GM23338 (cell line): ENCODE measurements at regions not wholly inside any gene's neighbourhood (a gene's known extent, or its start where the extent isn't known, plus 50 kb on each side); places are given as distances from the start of the nearest gene placed in this dataset.
"Not testable (repeated sequence)": the region's sequence is repeated elsewhere in the genome, so short reads cannot be mapped to it uniquely, and the experiment has no call there.

Experiments
- ATAC-seq: fragments of 200-7000 bp; cut with Tn5 transposase; 3 replicates; pipeline ENCODE4 v1.9.1; 2020
- DNase-seq: peaks from one replicate; pipeline ENCODE4 v3.0.0-alpha.2; 2015; ENCODE audit warnings: low spot score
- H2AFZ ChIP-seq: fragments of 200-600 bp; sonication (generic); 2 replicates; pipeline ENCODE4 v1.8.0; 2016; ENCODE audit warnings: antibody characterized with exemption, mild to moderate bottlenecking, moderate library complexity
- H3F3A ChIP-seq: fragments of 200-600 bp; sonication (generic); replicated peaks from 2 replicates; pipeline ENCODE4 v1.8.0; 2017; ENCODE audit warnings: antibody characterized with exemption, mixed run types, low read depth
- H3K27ac ChIP-seq: fragments of 200-600 bp; sonication (generic); 2 replicates; pipeline ENCODE4 v1.6.1; 2016; ENCODE audit warnings: low read depth
- H3K27me3 ChIP-seq: fragments of 200-600 bp; sonication (generic); 2 replicates; pipeline ENCODE4 v1.8.0; 2016; ENCODE audit warnings: mild to moderate bottlenecking, mixed run types, moderate library complexity; ENCODE audit not compliant: insufficient read depth
- H3K36me3 ChIP-seq: fragments of 200-600 bp; sonication (generic); 2 replicates; pipeline ENCODE4 v1.8.0; 2016; ENCODE audit warnings: mild to moderate bottlenecking; ENCODE audit not compliant: insufficient read depth
- H3K4me1 ChIP-seq: fragments of 200-600 bp; sonication (generic); 2 replicates; pipeline ENCODE4 v1.8.0; 2016; ENCODE audit warnings: mild to moderate bottlenecking, moderate library complexity; ENCODE audit not compliant: insufficient read depth
- H3K4me2 ChIP-seq: fragments of 200-600 bp; sonication (generic); 2 replicates; pipeline ENCODE4 v1.7.1; 2017; ENCODE audit warnings: mixed run types
- H3K4me3 ChIP-seq: fragments of 200-600 bp; sonication (generic); 2 replicates; pipeline ENCODE4 v1.6.1; 2016; ENCODE audit warnings: mixed run types
- H3K79me2 ChIP-seq: fragments of 200-600 bp; sonication (generic); replicated peaks from 2 replicates; pipeline ENCODE4 v1.8.0; 2017; ENCODE audit warnings: mild to moderate bottlenecking; ENCODE audit not compliant: insufficient read depth
- H3K9me2 ChIP-seq: fragments of 200-600 bp; sonication (generic); 2 replicates; pipeline ENCODE4 v1.8.0; 2017; ENCODE audit not compliant: insufficient read depth
- H4K20me1 ChIP-seq: fragments of 200-600 bp; sonication (generic); replicated peaks from 2 replicates; pipeline ENCODE4 v1.8.0; 2017; ENCODE audit warnings: mild to moderate bottlenecking; ENCODE audit not compliant: insufficient read depth
- H3K27ac Mint-ChIP-seq: 2 replicates; pipeline ENCODE4 v1.8.0; 2020; ENCODE audit warnings: inconsistent platforms, mild to moderate bottlenecking, moderate library complexity, mixed read lengths
- H3K27me3 Mint-ChIP-seq: 3 replicates; pipeline ENCODE4 v1.8.0; 2022; ENCODE audit warnings: low read depth, mild to moderate bottlenecking, moderate library complexity, mixed read lengths, inconsistent platforms; ENCODE audit not compliant: insufficient read depth, poor library complexity
- H3K36me3 Mint-ChIP-seq: 3 replicates; pipeline ENCODE4 v1.8.0; 2021; ENCODE audit warnings: low read depth, mild to moderate bottlenecking, inconsistent platforms, moderate library complexity, mixed read lengths
- H3K4me1 Mint-ChIP-seq: 3 replicates; pipeline ENCODE4 v1.8.0; 2020; ENCODE audit warnings: mild to moderate bottlenecking, inconsistent platforms, mixed read lengths
- H3K4me3 Mint-ChIP-seq: 3 replicates; pipeline ENCODE4 v1.8.0; 2021; ENCODE audit warnings: moderate library complexity, mild to moderate bottlenecking, inconsistent platforms, mixed read lengths
- H3K9me3 Mint-ChIP-seq: 3 replicates; pipeline ENCODE4 v1.8.0; 2020; ENCODE audit warnings: moderate library complexity, mild to moderate bottlenecking, inconsistent platforms, mixed read lengths
- EZH2 ChIP-seq: fragments of 200-600 bp; sonication (generic); IDR thresholded peaks from one replicate; pipeline ENCODE4 v1.8.0; 2017; ENCODE audit warnings: antibody characterized with exemption, mild to moderate bottlenecking, low read depth; ENCODE audit not compliant: unreplicated experiment
- EZH2phosphoT487 ChIP-seq: fragments of 200-600 bp; sonication (generic); IDR thresholded peaks from one replicate; pipeline ENCODE4 v1.8.1; 2018; ENCODE audit warnings: antibody characterized with exemption; ENCODE audit not compliant: unreplicated experiment
- ZNF331 ChIP-seq: fragments of 250-450 bp; sonication (Bioruptor Pico); IDR thresholded peaks from 2 replicates; pipeline ENCODE4 v1.5.0; 2020; ENCODE audit warnings: low read depth, mild to moderate bottlenecking, moderate library complexity
- TF ChIP-seq, protein P1 (sequence below): fragments of 250-450 bp; sonication (Bioruptor Pico); IDR thresholded peaks from 2 replicates; pipeline ENCODE4 v1.5.0; 2020; ENCODE audit warnings: mild to moderate bottlenecking, moderate library complexity

DNA sequence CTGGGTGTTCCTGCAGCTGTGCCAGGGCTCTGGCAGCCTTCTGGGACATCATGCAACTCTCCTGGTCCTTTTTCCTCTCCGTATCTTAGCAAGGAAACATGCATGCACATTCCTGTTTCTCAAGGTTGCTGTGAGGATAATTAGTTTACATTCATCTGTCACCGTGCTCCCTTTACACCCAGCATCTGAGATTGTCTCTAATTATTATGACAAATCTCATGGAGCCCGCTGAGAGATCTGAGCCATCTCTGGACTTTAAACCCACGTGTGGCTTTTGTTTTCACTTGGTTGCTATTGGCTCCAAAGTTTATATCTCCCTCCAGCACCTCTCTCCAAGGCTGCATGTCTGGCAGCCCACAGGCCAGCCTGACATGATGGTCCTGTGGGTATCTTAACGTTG lies 167.6 kb downstream of the UNC5CL start (continued):
- TF ChIP-seq, protein P1, sequence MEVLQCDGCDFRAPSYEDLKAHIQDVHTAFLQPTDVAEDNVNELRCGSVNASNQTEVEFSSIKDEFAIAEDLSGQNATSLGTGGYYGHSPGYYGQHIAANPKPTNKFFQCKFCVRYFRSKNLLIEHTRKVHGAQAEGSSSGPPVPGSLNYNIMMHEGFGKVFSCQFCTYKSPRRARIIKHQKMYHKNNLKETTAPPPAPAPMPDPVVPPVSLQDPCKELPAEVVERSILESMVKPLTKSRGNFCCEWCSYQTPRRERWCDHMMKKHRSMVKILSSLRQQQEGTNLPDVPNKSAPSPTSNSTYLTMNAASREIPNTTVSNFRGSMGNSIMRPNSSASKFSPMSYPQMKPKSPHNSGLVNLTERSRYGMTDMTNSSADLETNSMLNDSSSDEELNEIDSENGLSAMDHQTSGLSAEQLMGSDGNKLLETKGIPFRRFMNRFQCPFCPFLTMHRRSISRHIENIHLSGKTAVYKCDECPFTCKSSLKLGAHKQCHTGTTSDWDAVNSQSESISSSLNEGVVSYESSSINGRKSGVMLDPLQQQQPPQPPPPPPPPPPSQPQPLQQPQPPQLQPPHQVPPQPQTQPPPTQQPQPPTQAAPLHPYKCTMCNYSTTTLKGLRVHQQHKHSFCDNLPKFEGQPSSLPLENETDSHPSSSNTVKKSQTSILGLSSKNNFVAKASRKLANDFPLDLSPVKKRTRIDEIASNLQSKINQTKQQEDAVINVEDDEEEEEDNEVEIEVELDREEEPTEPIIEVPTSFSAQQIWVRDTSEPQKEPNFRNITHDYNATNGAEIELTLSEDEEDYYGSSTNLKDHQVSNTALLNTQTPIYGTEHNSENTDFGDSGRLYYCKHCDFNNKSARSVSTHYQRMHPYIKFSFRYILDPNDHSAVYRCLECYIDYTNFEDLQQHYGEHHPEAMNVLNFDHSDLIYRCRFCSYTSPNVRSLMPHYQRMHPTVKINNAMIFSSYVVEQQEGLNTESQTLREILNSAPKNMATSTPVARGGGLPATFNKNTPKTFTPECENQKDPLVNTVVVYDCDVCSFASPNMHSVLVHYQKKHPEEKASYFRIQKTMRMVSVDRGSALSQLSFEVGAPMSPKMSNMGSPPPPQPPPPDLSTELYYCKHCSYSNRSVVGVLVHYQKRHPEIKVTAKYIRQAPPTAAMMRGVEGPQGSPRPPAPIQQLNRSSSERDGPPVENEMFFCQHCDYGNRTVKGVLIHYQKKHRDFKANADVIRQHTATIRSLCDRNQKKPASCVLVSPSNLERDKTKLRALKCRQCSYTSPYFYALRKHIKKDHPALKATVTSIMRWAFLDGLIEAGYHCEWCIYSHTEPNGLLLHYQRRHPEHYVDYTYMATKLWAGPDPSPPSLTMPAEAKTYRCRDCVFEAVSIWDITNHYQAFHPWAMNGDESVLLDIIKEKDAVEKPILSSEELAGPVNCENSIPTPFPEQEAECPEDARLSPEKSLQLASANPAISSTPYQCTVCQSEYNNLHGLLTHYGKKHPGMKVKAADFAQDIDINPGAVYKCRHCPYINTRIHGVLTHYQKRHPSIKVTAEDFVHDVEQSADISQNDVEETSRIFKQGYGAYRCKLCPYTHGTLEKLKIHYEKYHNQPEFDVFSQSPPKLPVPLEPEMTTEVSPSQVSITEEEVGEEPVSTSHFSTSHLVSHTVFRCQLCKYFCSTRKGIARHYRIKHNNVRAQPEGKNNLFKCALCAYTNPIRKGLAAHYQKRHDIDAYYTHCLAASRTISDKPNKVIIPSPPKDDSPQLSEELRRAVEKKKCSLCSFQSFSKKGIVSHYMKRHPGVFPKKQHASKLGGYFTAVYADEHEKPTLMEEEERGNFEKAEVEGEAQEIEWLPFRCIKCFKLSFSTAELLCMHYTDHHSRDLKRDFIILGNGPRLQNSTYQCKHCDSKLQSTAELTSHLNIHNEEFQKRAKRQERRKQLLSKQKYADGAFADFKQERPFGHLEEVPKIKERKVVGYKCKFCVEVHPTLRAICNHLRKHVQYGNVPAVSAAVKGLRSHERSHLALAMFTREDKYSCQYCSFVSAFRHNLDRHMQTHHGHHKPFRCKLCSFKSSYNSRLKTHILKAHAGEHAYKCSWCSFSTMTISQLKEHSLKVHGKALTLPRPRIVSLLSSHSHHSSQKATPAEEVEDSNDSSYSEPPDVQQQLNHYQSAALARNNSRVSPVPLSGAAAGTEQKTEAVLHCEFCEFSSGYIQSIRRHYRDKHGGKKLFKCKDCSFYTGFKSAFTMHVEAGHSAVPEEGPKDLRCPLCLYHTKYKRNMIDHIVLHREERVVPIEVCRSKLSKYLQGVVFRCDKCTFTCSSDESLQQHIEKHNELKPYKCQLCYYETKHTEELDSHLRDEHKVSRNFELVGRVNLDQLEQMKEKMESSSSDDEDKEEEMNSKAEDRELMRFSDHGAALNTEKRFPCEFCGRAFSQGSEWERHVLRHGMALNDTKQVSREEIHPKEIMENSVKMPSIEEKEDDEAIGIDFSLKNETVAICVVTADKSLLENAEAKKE (CRISPR knock-in tag): no peak
- TF ChIP-seq EZH2phosphoT487: no peak
- TF ChIP-seq EZH2: no peak
- no peak for TF ChIP-seq ZNF331 (CRISPR knock-in tag)

DNA sequence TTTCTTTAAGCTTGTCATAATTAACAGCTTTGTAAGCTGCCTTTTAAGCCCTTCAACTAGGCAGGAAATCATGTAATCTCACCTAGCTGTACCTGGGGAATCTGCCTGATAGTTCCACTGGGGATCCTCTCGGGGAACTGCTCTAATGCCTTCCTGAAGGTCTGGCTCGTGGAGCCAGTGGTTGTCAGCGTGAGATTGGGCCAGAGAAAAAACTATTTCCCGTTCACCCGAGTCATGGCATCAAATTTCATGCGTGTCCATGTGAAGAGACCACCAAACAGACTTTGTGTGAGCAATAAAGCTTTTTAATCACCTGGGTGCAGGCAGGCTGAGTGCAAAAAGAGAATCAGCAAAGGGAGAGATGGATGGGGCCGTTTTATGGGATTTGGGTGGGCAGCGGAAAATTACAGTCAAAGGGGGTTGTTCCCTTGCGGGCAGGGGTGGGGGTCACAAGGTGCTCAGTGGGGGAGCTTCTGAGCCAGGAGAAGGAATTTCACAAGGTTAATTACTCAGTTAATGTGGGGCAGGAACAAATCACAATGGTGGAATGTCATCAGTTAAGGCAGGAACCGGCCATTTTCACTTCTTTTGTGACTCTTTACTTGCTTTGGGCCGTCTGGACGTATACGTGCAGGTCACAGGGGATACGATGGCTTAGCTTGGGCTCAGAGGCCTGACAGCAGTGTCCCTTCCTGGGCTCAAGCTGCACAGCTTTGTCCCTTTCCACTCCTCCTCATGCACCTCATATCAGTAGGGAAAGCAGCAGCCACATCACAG lies 170.7 kb downstream of the UNC5CL start:
- Mint-ChIP-seq H3K4me1 (peaks cover 12% of the 10 kb centered on the region), H3K27ac (peak overlapping the region; percentile 70)
- ATAC-seq, H3K36me3 ChIP-seq, H4K20me1 ChIP-seq, H3K4me3 Mint-ChIP-seq, H3K9me2 ChIP-seq, H3F3A ChIP-seq, H3K4me3 ChIP-seq, H3K4me2 ChIP-seq, H3K27me3 ChIP-seq, H3K36me3 Mint-ChIP-seq, H3K27me3 Mint-ChIP-seq, DNase-seq, H3K79me2 ChIP-seq, H3K9me3 Mint-ChIP-seq, H3K27ac ChIP-seq: not testable (repeated sequence)
- peak overlapping the region; percentile 84 for H2AFZ ChIP-seq
- H3K4me1 ChIP-seq: peaks cover 11% of the 10 kb centered on the region

DNA sequence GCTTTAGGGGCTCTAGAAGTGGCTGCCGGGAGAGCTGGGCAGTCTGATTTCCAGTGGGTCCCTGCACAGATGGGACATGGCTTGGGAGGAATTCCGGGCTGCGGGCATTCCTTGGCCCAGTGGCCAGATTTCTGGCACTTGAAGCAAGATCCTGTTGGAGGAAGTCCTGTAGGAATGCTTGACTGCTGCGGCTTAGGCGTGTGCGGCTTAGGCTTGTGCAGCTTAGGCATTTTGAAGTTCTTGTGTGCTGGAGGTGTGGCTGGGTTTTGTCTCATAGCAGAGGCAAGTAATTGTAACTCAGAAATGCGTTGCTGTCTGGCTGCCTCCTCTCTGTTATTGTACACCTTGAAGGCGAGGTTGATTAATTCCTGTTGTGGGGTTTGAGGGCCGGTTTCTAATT lies 171.5 kb downstream of the UNC5CL start:
- not testable (repeated sequence) for H3K79me2 ChIP-seq, H3F3A ChIP-seq, H4K20me1 ChIP-seq, ATAC-seq, H3K9me2 ChIP-seq, H3K36me3 ChIP-seq, H3K27ac ChIP-seq, DNase-seq, H3K36me3 Mint-ChIP-seq, H3K4me2 ChIP-seq, H3K27me3 Mint-ChIP-seq, H3K4me3 Mint-ChIP-seq, H3K27me3 ChIP-seq, H3K27ac Mint-ChIP-seq, H3K4me3 ChIP-seq, H3K9me3 Mint-ChIP-seq
- H3K4me1 Mint-ChIP-seq: peaks cover 12% of the 10 kb centered on the region
- Histone ChIP-seq H2AFZ (peak overlapping the region; percentile 18; the same call in 1 of the 2 replicates), H3K4me1 (peaks cover 11% of the 10 kb centered on the region)

DNA sequence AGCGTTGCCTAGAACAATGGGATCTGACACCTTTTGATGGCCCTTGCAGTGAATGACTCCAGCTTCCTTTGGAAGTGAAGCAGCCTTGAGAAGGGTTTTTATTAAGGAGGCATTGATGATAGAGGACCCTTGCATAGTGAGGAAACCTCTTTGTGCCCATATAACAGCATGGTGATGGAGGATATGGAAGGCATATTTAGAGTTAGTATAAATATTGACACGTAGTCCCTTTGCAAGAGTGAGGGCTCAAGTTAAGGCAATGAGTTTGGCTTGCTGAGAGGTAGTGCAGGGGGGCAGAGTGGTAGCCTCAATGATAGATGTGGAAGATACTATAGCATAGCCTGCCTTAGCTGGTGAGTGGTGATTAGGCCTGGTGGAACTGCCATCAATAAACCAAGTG lies 173.8 kb downstream of the UNC5CL start:
- not testable (repeated sequence) for H3F3A ChIP-seq, H3K36me3 ChIP-seq, DNase-seq, H3K27ac ChIP-seq, H3K79me2 ChIP-seq, H3K9me3 Mint-ChIP-seq, H3K36me3 Mint-ChIP-seq, H2AFZ ChIP-seq, H3K4me2 ChIP-seq, H3K27ac Mint-ChIP-seq, H3K4me3 Mint-ChIP-seq, H3K27me3 ChIP-seq, H3K4me3 ChIP-seq, H3K9me2 ChIP-seq, H3K27me3 Mint-ChIP-seq, ATAC-seq, H4K20me1 ChIP-seq
- H3K4me1 ChIP-seq: peaks cover 11% of the 10 kb centered on the region
- peaks cover 12% of the 10 kb centered on the region for H3K4me1 Mint-ChIP-seq
